B cell (primary cell): ENCODE measurements at regions not wholly inside any gene's neighbourhood (a gene's known extent, or its start where the extent isn't known, plus 50 kb on each side); places are given as distances from the start of the nearest gene placed in this dataset.

Experiments used
- CTCF ChIP-seq: fragments of 200-600 bp; IDR thresholded peaks from one replicate; pipeline ENCODE4 v1.8.0; 2022; ENCODE audit warnings: antibody characterized with exemption, mild to moderate bottlenecking
- EZH2 ChIP-seq: IDR thresholded peaks from 2 replicates; pipeline ENCODE4 v1.6.1; 2012; ENCODE audit warnings: borderline replicate concordance, low read depth, mild to moderate bottlenecking, moderate library complexity, low read length; ENCODE audit not compliant: insufficient read depth, poor library complexity, severe bottlenecking

- TF ChIP-seq CTCF (no peak), EZH2 (no peak)
Observed at GRCh38 chr3:22714749-22715148, 488.4 kb upstream of the UBE2E2 start.
